ENCODE measurements at regions not wholly inside any gene's neighbourhood (a gene's known extent, or its start where the extent isn't known, plus 50 kb on each side); places are given as distances from the start of the nearest gene placed in this dataset.

DNA sequence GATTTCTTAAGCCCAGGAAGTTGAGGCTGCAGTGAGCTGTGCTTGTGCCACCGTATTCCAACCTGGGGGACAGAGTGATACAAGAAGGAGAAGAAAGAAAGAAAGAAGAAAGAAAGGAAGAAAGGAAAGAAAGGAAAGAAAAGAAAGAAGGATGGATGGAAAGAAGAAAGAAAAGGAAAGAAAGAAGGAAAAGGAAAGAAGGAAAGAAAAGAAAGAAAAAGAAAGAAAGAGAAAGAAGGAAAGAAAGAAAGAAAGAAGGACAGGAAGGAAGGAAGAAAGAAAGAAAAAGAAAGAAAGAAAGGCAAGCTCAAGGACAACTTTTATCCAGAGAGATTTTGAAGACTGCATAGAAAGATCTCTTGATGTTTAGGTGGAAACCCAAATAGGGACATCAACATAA, 120.7 kb downstream of the GMNC start:
- WGBS, 10 experiments: 39 to 100% (median 88%) methylated on average over 1 of the region's 1 CpG; no CpG with 5 or more reads in 2 of the 10 experiments
- H3K27ac ChIP-seq: no peak overlapping the region
- peaks cover 0 to 14% of the 10 kb centered on the region in 2 donors for H3K4me1 ChIP-seq (replicated peaks in 1 of 2)
- in situ Hi-C loops (cut with MboI; ENCODE audit: low pct_unique_long_range_greater_than_20kb in 2 of 9, low sequenced_read_pairs in 9 of 9, unreplicated experiment in 9 of 9): no loop called here
- no peak overlapping the region for H3K4me3 ChIP-seq
- ATAC-seq (replicated peaks in 6 of 8): no peak

DNA sequence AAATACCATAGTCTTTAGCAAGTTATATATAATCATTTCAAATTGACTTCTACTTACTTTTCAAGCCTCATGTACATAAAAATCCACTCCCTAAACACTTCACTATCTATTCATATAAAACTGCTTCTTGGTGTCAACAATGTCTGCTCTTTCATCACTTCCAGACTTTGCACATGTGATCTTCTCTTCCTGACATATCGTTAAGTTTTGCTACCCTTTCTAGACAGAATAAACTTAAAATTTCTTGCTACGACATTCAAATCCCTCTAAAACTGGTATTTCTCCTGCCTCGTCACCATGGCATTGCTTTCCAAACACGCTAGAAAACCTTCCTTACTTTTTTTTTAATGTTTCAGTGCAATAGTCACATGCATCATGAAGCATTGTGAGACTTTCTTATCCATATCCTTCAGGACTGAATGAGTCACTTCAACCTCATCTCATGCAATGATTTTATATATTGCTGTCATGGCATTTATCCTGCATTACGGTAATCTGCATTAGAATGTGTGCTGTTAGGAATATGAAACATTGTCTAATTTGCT, 122.8 kb downstream of the GMNC start:
- H3K27ac ChIP-seq: no peak overlapping the region
- in situ Hi-C loops (cut with MboI; ENCODE audit: low pct_unique_long_range_greater_than_20kb in 2 of 9, low sequenced_read_pairs in 9 of 9, unreplicated experiment in 9 of 9): no loop called here
- H3K4me3 ChIP-seq: no peak overlapping the region
- peaks cover 0 to 14% of the 10 kb centered on the region in 2 donors for H3K4me1 ChIP-seq (replicated peaks in 1 of 2)
- WGBS, 10 experiments: 34 to 88% (median 74%) methylated on average over 1 to 5 of the region's 5 CpGs
- ATAC-seq (replicated peaks in 6 of 8): peak in 7 of 8 experiments; percentile 55 to 93 (median 85)

DNA sequence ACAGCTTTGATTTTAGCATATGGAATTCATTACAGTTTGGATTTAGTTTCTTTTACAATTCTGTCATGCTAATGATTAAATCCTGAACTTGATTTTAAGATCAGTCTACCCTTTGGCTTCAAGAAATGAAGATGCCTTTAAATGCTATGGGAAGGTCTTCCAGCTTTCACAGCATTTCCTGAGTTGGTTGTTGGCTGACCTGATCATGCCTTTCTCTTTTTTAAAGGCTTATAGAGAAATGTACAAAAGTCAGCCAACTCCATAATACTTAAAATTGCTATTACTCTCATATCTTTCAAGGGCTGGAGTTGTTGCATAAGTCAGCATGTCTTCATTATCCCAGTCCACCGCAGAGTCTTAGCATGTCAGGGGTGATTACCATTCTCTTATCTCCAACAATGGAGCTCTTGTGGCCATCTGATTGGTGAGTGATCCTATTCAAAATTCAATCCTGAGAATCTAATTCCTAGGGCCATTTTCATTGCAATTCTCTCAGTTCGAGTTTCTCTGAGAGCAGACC, 123.8 kb downstream of the GMNC start:
- ATAC-seq (replicated peaks in 6 of 8): no peak
- WGBS, 10 experiments: 17 to 100% (median 71%) methylated on average over 1 to 2 of the region's 2 CpGs; no CpG with 5 or more reads in 2 of the 10 experiments
- in situ Hi-C loops (cut with MboI; ENCODE audit: low pct_unique_long_range_greater_than_20kb in 2 of 9, low sequenced_read_pairs in 9 of 9, unreplicated experiment in 9 of 9): no loop called here
- no peak overlapping the region for H3K27ac ChIP-seq
- no peak overlapping the region for H3K4me3 ChIP-seq
- peaks cover 0 to 14% of the 10 kb centered on the region in 2 donors for H3K4me1 ChIP-seq (replicated peaks in 1 of 2)

DNA sequence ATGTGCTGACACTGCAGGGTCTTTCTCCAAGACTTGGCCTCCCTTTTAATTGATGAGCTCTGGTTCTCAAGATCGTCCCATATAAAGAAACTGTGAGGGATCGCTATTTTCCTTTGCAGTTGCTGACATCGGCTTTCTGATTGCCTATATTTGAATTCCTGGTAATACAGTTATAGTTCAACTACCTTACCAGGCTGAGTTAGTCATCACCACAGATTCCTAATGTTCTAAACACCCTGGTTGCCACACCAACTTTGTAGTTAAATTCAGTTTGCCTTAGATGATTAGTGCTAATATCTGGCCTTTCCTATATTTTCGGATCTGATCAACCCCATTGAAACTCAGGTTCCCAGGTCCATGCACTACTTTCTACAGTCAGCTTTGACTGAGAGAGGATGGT, 125.0 kb downstream of the GMNC start:
- 57 to 100% (median 95%) methylated on average over 1 to 4 of the region's 4 CpGs; no CpG with 5 or more reads in 1 of the 10 experiments for WGBS, 10 experiments
- H3K4me3 ChIP-seq: no peak overlapping the region
- ATAC-seq (replicated peaks in 6 of 8): no peak
- H3K27ac ChIP-seq: no peak overlapping the region
- in situ Hi-C loops (cut with MboI; ENCODE audit: low pct_unique_long_range_greater_than_20kb in 2 of 9, low sequenced_read_pairs in 9 of 9, unreplicated experiment in 9 of 9): no loop called here
- peaks cover 0 to 22% of the 10 kb centered on the region in 2 donors for H3K4me1 ChIP-seq (replicated peaks in 1 of 2)

DNA sequence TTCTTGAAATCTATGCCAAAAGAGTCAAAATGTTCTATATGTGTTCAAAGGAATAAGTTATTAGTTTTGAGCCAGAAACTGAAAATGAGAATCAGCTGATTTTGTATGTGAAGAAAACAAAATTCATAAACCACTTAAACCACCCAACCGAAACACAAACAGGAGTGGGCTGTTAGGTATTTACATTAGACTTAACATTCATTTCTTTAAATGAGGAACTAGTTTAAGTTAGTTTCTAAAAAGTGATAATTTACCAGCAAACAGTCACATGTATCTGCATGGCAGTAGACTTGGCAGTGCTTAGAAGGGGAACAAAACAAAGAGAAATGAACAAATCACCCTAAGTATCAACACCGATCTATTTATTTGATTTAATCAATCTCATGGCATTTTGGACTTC, 128.0 kb downstream of the GMNC start:
- in situ Hi-C loops (cut with MboI; ENCODE audit: low pct_unique_long_range_greater_than_20kb in 2 of 9, low sequenced_read_pairs in 9 of 9, unreplicated experiment in 9 of 9): no loop called here
- no peak overlapping the region for H3K4me3 ChIP-seq
- ATAC-seq (replicated peaks in 6 of 8): no peak
- WGBS, 10 experiments: 67 to 100% (median 93%) methylated on average over 1 to 2 of the region's 2 CpGs; no CpG with 5 or more reads in 2 of the 10 experiments
- H3K27ac ChIP-seq: no peak overlapping the region
- H3K4me1 ChIP-seq (replicated peaks in 1 of 2): peaks cover 0 to 13% of the 10 kb centered on the region in 2 donors

DNA sequence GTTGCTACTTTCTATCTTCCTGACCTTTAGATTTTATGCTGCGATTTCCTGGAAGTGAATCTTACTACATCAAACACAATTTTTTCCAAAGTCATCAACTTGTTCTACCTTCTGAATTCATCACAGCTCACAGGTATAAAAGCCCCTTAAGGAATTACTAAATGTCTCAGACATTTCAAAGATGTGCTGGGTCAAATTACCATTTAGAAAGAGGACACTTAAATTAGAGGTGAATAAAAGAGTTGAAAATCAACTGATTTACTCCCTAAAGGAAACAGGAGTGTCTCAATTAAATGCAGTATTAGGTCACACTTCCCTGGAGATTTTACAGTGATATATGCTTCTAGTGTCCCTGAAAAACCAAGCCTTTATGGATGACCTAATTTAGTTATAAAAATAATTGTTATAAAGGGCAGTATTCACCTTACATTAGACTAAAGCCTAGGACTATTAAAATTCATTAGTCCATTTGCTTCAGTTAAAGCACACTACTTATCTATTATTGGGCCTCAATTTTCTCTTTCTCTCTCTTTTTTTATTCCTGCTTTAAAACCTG, 128.8 kb downstream of the GMNC start:
- Histone ChIP-seq H3K4me3 (no peak overlapping the region), H3K4me1 (replicated peaks in 1 of 2) (peaks cover 0 to 8% of the 10 kb centered on the region in 2 donors), H3K27ac (no peak overlapping the region)
- WGBS, 10 experiments: 0 to 100% (median 100%) methylated on average over 1 of the region's 1 CpG; no CpG with 5 or more reads in 3 of the 10 experiments
- peak in 5 of 8 experiments; percentile 48 to 88 (median 74) for ATAC-seq (replicated peaks in 6 of 8)
- in situ Hi-C loops (cut with MboI; ENCODE audit: low pct_unique_long_range_greater_than_20kb in 2 of 9, low sequenced_read_pairs in 9 of 9, unreplicated experiment in 9 of 9): no loop called here

DNA sequence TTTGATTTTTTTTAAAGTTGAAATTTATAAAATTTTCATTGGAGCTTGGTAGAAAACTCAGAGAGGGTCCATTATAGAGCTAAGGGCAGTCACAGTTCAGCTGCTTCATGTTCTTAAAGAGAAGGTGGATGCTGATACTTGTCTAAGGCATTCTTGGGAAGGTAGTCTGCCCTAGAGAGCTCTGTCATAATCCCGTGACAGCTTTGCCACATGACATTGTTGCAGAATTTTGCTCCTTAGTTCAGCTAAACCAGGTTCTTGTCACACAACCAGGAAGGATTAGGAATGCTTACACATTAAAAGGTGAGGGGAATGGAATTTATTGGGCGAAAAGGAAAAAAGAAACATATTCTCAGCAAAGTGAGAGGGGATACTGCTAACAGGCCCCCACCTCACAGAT, 130.9 kb downstream of the GMNC start:
- in situ Hi-C loops (cut with MboI; ENCODE audit: low pct_unique_long_range_greater_than_20kb in 2 of 9, low sequenced_read_pairs in 9 of 9, unreplicated experiment in 9 of 9): no loop called here
- no peak for ATAC-seq (replicated peaks in 6 of 8)

DNA sequence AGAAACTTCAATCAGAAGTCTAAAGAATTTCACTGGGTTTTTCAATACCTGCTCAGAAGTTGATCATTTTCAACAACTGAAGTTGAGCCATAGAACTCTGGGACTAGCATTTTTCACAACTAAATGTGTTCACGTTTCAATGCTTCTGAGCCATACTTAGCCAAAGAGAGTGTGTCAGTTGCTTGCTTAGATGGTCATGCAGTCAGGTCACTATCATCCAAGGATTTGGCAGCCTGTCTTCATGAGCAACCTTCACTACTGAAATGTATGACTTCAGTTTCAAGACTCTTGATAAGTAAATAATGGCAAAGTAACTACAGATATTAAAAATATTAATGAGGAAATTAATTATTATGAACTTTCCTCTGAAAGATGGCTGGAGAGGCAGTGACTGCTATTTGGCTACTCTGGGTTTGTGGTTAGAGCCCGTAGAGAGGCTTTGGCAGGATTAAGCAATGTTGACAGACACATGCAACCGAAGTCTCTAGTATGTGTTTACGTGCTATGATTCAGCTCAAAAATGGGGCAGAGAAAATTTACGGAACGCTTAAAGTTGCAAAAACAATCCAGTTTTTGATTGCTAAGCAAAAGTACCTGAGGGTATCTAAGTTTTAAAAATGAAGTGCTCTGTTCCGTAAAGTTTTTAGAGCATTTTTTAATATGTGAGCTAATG, 133.8 kb downstream of the GMNC start:
- WGBS, 10 experiments: 31 to 97% (median 76%) methylated on average over 1 to 7 of the region's 7 CpGs
- in situ Hi-C loops (cut with MboI; ENCODE audit: low pct_unique_long_range_greater_than_20kb in 2 of 9, low sequenced_read_pairs in 9 of 9, unreplicated experiment in 9 of 9): no loop called here
- Histone ChIP-seq H3K4me3 (no peak overlapping the region), H3K4me1 (replicated peaks in 1 of 2) (peaks cover 0 to 8% of the 10 kb centered on the region in 2 donors), H3K27ac (no peak overlapping the region)
- ATAC-seq (replicated peaks in 6 of 8): no peak

More for the DNA sequence above, 130.9 kb downstream of the GMNC start:
- Histone ChIP-seq H3K4me1 (replicated peaks in 1 of 2) (peaks cover 0 to 8% of the 10 kb centered on the region in 2 donors), H3K4me3 (no peak overlapping the region), H3K27ac (no peak overlapping the region)
- 30 to 100% (median 77%) methylated on average over 1 to 2 of the region's 2 CpGs; no CpG with 5 or more reads in 2 of the 10 experiments for WGBS, 10 experiments

DNA sequence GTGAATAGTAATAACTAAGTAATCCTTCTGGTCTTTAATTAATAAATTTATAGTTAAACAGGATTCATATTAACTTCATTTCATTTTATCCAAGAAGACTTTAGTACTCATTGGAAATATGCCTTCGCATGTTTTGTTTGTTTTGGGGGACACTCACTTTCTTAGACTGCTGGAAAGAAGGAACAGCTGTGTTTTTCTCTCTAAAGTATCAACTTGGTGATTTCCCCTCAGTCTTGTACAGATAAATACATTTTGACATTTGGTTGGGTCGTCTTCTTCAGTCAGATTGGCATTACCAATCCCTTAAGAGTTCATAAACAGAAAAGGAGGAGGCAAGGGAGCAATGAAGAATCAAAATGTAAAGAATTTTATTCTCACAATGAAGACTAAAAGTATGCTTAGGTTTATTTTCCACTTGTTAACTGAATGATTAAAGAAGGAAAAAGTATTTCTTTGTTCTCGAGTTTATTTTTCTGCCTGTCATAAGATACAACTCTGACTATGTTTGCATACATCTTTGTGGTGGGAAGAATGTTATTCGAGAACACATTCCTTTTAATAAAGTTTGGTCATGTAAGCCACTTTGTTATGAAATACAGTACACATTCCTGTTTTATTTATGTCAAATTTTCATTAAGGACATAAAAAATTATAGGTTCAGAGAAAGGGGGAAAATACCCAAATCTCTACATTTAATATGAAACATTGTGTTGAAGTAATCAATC, 140.2 kb downstream of the GMNC start:
- WGBS, 10 experiments: 22 to 100% (median 81%) methylated on average over 2 to 4 of the region's 4 CpGs
- in situ Hi-C loops (cut with MboI; ENCODE audit: low pct_unique_long_range_greater_than_20kb in 2 of 9, low sequenced_read_pairs in 9 of 9, unreplicated experiment in 9 of 9): loop anchor here in 1 of 9 experiments (25.0 kb wide), 1 partner anchor 340 kb away; no protein-coding TSS in a partner anchor
- no peaks in the 10 kb centered on the region for H3K4me1 ChIP-seq (replicated peaks in 1 of 2)
- no peak for ATAC-seq (replicated peaks in 6 of 8)
- H3K4me3 ChIP-seq: no peak overlapping the region
- H3K27ac ChIP-seq: no peak overlapping the region

DNA sequence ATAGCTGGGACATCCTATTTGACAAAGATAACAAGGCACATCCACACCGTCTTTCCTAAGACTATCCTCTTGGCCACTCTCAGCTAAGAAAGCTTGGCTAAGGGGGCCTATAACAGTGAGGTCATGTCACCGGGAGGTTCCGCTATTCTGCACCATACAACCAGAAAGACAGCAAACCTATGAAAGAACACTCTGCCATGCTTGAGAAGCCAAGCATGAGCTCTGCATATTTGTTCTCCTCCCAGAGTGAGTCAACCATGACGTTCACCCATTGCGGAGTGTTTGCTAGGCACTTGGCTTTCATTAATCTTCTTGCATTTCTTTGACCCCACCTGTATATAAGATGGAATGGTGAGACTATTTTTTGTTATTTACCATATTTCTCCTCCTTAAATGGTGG, 141.2 kb downstream of the GMNC start:
- in situ Hi-C loops (cut with MboI; ENCODE audit: low pct_unique_long_range_greater_than_20kb in 2 of 9, low sequenced_read_pairs in 9 of 9, unreplicated experiment in 9 of 9): loop anchor here in 1 of 9 experiments (25.0 kb wide), 1 partner anchor 341 kb away; no protein-coding TSS in a partner anchor
- Histone ChIP-seq H3K4me1 (replicated peaks in 1 of 2) (no peaks in the 10 kb centered on the region), H3K27ac (no peak overlapping the region), H3K4me3 (no peak overlapping the region)
- ATAC-seq (replicated peaks in 6 of 8): peak in 2 of 8 experiments; percentile 79 to 92
- WGBS, 10 experiments: 45 to 100% (median 94%) methylated on average over 1 to 5 of the region's 5 CpGs; no CpG with 5 or more reads in 2 of the 10 experiments

DNA sequence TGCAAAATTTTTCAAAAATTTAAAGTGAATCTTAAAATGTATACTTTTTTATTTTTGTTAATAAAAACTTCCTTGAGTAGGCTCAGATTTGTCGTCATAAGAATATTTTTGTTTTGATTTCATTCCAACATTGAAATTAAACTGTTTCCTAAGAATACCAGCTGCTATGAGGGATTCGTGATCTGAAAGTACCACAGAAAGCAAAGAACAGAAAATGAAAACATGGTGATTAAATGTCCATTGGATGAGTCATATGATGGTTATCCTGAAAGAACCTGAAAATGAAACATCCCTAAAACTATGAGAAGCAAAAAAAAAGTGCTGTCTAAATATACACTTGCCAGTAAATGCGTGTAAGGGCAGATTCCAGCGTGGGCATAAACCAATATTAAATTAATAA, 143.8 kb downstream of the GMNC start:
- Histone ChIP-seq H3K4me1 (replicated peaks in 1 of 2) (no peaks in the 10 kb centered on the region), H3K27ac (no peak overlapping the region), H3K4me3 (no peak overlapping the region)
- WGBS, 10 experiments: 4 to 97% (median 85%) methylated on average over 2 to 4 of the region's 4 CpGs
- in situ Hi-C loops (cut with MboI; ENCODE audit: low pct_unique_long_range_greater_than_20kb in 2 of 9, low sequenced_read_pairs in 9 of 9, unreplicated experiment in 9 of 9): loop anchor here in 1 of 9 experiments (25.0 kb wide), 1 partner anchor 344 kb away; no protein-coding TSS in a partner anchor
- peak in 1 of 8 experiments; percentile 34 for ATAC-seq (replicated peaks in 6 of 8)

DNA sequence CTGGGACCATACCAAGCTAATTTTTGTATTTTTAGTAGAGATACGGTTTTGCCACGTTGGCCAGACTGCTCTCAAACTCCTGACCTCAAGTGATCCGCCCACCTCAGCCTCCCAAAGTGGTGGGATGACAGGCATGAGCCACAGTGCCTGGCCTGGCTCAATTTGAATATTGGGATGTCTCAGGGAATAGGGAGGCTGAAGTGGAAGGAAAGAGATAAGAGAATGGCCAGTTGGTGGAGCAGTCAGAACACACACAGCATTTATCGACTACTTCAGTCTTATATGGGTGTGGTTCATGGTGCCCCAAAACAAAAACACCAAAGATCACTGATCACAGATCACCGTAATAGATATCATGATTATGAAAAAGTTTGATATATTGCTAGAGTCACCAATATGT, 144.4 kb downstream of the GMNC start:
- 20 to 100% (median 86%) methylated on average over 1 to 5 of the region's 5 CpGs for WGBS, 10 experiments
- no peaks in the 10 kb centered on the region for H3K4me1 ChIP-seq (replicated peaks in 1 of 2)
- H3K27ac ChIP-seq: no peak overlapping the region
- in situ Hi-C loops (cut with MboI; ENCODE audit: low pct_unique_long_range_greater_than_20kb in 2 of 9, low sequenced_read_pairs in 9 of 9, unreplicated experiment in 9 of 9): loop anchor here in 1 of 9 experiments (25.0 kb wide), 1 partner anchor 344 kb away; no protein-coding TSS in a partner anchor
- ATAC-seq (replicated peaks in 6 of 8): no peak
- no peak overlapping the region for H3K4me3 ChIP-seq
